LNCaP clone FGC (cell line): ENCODE measurements at regions not wholly inside any gene's neighbourhood (a gene's known extent, or its start where the extent isn't known, plus 50 kb on each side); places are given as distances from the start of the nearest gene placed in this dataset.
"Not testable (repeated sequence)": the region's sequence is repeated elsewhere in the genome, so short reads cannot be mapped to it uniquely, and the experiment has no call there.

ENCODE experiments used
- DNase-seq: peaks from one replicate; pipeline ENCODE4 v3.0.0-alpha.2; 2011; ENCODE audit warnings: low read depth
- H3K4me3 ChIP-seq: 2 replicates; pipeline ENCODE4 v1.5.1; 2011; ENCODE audit warnings: mild to moderate bottlenecking, low read depth, low read length, control low read depth
- CTCF ChIP-seq: IDR thresholded peaks from 2 replicates; pipeline ENCODE4 v1.5.1; 2012; ENCODE audit warnings: mild to moderate bottlenecking; ENCODE audit not compliant: control insufficient read depth, insufficient read depth; ENCODE audit errors: extremely low read depth

GRCh38 chr1:189623336-189623735 is 854.3 kb downstream of the BRINP3 start:
- DNase-seq: no peak
- no peak for TF ChIP-seq CTCF
- H3K4me3 ChIP-seq: no peak overlapping the region

- no peak for TF ChIP-seq CTCF
- no peak overlapping the region for H3K4me3 ChIP-seq
- DNase-seq: no peak
Observed at GRCh38 chr1:189627427-189627826, 850.2 kb downstream of the BRINP3 start.

GRCh38 chr1:189628857-189629256 is 848.8 kb downstream of the BRINP3 start:
- no peak overlapping the region for H3K4me3 ChIP-seq
- TF ChIP-seq CTCF: no peak
- DNase-seq: no peak

GRCh38 chr1:189633658-189634057 is 844.0 kb downstream of the BRINP3 start:
- H3K4me3 ChIP-seq: no peak overlapping the region
- no peak for TF ChIP-seq CTCF
- DNase-seq: no peak

GRCh38 chr1:189637041-189637440 is 840.6 kb downstream of the BRINP3 start:
- no peak for DNase-seq
- H3K4me3 ChIP-seq: no peak overlapping the region
- no peak for TF ChIP-seq CTCF

GRCh38 chr1:189644156-189644555 is 833.5 kb downstream of the BRINP3 start:
- not testable (repeated sequence) for DNase-seq, H3K4me3 ChIP-seq

GRCh38 chr1:189644970-189645369 is 832.7 kb downstream of the BRINP3 start:
- no peak for TF ChIP-seq CTCF
- no peak for DNase-seq
- H3K4me3 ChIP-seq: no peak overlapping the region

- no peak for TF ChIP-seq CTCF
- H3K4me3 ChIP-seq: no peak overlapping the region
- DNase-seq: no peak
Observed at GRCh38 chr1:189646066-189646465, 831.6 kb downstream of the BRINP3 start.
